Ammon's horn (tissue), 1 donor: ENCODE measurements at regions not wholly inside any gene's neighbourhood (a gene's known extent, or its start where the extent isn't known, plus 50 kb on each side); places are given as distances from the start of the nearest gene placed in this dataset.
"Not testable (repeated sequence)": the region's sequence is repeated elsewhere in the genome, so short reads cannot be mapped to it uniquely, and the experiment has no call there.

Source experiments
- DNase-seq: peaks from one replicate; pipeline ENCODE4 v3.0.0-alpha.2; 2016; ENCODE audit warnings: low spot score

GRCh38 chr1:104467590-104467989 lies 717.9 kb downstream of the AMY1C start:
- DNase-seq = no peak

DNA sequence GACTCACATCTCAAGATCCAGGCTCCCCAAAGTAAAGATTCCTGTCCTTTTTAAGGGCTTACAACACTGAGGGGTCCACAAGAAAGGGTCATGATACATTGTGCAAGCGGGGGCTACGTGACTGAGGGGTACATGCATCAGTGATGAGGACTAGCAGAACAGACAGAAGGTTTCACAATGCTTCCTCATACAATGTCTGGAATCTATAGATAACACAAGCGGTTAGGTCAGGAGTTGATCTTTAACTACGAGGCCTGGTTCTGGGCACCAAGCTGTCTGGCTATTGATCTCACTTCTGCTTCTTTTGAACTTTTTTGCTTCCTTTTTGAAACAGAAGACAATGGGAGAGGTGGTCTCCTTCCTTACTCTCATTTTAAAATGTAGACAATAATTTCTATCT lies 718.6 kb downstream of the AMY1C start:
- DNase-seq = no peak

GRCh38 chr1:104476126-104476525 lies 726.4 kb downstream of the AMY1C start:
- no peak for DNase-seq

DNA sequence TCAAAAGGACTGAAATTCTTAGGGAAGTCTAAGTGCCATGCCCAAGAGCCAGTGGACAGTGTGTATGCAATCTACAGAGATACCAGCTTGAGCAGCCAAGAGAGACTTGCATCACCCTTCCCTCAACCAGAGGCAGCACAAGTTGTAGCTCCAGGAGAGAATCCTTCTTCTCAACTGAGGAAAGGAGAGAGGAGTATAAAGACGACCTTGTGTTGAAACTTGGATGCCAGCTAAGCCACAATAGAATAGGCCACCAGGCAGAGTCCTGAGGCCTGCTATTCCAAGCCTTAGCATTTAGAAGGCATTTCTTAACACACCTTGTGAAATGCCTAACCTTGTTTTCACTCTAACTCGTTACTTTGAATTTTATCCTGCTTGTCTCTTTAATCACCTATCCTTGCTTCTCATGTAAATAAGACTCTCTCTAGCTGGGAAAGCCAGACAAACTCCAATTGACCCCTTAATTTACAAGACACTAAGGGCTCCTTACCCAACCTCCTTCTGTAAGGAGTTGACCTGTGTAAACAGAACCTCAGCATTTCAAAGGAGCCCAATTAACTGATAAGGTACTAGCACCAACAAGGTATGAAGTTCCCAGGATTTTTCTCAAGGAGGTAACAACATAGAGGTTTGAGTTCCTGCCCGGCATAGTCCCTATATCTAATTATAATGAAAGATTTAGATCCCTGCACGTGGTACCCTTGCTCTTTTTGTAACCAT lies 738.8 kb downstream of the AMY1C start:
- DNase-seq = no peak

- DNase-seq = no peak
Measured at GRCh38 chr1:104526158-104526795, 776.6 kb downstream of the AMY1C start.

DNA sequence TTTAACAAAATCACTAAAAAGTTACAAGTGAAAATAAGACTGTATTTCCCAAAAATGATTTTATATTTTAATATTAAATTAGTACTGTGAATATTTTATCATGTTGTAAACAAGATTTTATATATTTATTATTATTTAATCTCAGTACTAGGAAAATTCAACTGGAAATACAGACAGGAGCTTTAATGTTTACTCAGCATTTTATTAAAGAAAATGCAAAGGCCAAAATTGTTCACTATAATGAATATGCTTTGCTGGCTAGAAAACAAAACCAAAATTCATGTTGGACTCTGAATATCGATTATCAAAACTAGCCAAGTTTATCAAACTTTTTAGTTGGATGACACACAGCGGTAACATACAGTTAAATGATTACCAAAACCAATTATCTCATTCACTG lies 782.3 kb downstream of the AMY1C start:
- no peak for DNase-seq

- DNase-seq = no peak
Measured at GRCh38 chr1:104574620-104575019, 824.9 kb downstream of the AMY1C start.

- DNase-seq = no peak
Measured at GRCh38 chr1:104592926-104593325, 843.2 kb downstream of the AMY1C start.

DNA sequence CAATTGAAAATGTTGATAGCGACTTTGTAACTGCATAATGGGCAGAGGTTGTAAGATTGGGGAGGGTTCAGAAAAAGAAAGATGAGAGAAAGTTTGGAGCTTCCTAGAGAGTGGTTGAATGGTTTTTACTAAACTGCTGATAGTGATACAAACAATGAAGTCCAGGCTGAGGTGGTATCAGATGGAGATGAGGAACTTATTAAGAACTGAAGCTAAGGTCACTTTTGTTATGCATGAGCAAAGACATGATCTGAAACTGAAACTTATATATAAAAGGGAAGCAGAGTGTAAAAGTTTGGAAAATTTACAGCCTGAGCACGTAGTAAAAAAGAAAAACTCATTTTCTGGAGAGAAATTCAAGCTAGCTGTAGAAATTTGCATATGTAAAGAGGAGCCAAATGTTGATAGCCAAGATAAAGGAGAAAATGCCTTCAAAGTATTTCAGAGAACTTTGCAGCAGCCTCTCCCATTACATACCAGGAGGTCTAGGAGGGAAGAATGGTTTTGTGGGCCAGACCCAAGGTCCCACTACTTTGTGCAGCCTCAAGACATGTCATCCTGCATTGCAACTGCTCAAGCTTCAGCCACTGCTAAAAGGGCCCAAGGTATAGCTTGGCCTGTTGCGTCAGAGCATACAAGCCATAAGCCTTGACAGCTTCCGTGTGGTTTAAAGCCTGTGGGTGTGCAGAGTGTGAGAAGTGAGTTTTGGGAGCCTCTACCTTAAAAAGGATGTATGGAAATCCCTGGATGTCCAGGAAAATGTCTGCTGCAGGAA lies 843.9 kb downstream of the AMY1C start:
- DNase-seq = peak; percentile 3

GRCh38 chr1:104617474-104617873 lies 867.8 kb downstream of the AMY1C start:
- DNase-seq = no peak

GRCh38 chr1:104621221-104621620 lies 871.5 kb downstream of the AMY1C start:
- no peak for DNase-seq

GRCh38 chr1:104624538-104624937 lies 874.8 kb downstream of the AMY1C start:
- no peak for DNase-seq

GRCh38 chr1:104629589-104629988 lies 879.9 kb downstream of the AMY1C start:
- no peak for DNase-seq

DNA sequence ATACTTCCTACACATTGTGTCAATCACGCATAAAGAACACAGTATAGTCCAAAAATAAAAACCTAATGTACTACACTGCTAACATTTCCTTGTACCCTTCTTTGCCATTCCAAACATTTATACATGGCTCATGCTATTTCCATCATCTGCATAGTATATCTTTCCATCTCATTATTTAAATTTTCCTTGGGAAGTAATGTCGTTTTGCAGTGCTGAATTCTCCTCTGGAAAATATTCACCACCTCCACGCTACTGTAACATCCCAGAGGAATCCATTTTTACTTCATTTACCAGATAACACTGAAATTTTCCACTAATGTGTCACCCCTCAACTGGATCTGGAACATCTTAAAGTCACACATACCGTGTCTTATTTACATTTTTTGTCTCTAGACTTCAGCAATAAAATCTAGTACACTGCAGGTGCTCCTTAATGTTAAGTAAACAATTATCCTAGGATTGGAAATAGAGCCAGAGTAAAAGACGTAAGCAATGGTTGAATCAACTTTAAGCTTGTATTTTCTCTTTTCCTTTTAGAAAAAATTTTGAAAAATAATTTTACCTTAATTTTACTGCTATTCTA lies 881.0 kb downstream of the AMY1C start:
- no peak for DNase-seq

DNA sequence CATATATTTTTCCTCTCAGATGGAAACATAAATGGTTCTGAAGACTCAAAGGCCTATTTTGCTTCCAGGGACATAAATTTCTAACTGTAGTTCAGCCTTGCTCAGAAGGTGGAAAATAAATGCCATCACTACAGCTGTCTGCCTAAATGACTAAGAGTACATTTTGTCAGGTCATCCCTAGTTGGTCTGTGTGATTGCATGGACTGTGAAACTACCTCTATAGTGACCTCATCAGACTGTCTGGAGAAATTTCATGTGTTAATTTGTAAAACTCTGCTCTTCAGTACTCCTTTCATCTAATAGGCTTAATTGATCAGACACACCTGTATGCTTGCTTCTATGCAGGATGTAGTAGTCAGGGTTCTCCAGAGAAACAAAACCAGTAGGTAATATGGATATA lies 886.9 kb downstream of the AMY1C start:
- no peak for DNase-seq

- no peak for DNase-seq
Measured at GRCh38 chr1:104646233-104646632, 896.5 kb downstream of the AMY1C start.

DNA sequence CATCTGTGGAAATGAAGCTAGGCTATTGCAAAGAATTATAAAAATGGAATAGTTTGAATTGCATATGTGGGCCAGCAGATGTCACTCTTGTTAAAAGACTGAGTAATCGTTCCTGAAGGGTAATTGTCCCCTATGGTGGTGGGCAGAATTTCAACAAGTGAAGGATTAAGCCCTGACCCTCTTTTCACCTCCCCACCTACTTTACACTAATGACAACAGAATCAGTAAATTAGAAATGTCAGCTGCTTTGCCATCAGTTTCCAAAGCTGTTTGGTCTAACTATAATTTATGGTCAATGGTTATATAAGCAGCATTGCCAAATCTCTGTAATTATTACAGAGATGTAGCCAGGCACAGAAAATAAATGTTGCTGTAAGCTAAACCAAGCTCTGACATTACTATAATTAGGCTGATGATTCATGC lies 898.6 kb downstream of the AMY1C start:
- DNase-seq = peak; percentile 60

GRCh38 chr1:104664374-104664773 lies 914.7 kb downstream of the AMY1C start:
- DNase-seq = not testable (repeated sequence)

GRCh38 chr1:104665300-104665699 lies 915.6 kb downstream of the AMY1C start:
- DNase-seq = no peak

DNA sequence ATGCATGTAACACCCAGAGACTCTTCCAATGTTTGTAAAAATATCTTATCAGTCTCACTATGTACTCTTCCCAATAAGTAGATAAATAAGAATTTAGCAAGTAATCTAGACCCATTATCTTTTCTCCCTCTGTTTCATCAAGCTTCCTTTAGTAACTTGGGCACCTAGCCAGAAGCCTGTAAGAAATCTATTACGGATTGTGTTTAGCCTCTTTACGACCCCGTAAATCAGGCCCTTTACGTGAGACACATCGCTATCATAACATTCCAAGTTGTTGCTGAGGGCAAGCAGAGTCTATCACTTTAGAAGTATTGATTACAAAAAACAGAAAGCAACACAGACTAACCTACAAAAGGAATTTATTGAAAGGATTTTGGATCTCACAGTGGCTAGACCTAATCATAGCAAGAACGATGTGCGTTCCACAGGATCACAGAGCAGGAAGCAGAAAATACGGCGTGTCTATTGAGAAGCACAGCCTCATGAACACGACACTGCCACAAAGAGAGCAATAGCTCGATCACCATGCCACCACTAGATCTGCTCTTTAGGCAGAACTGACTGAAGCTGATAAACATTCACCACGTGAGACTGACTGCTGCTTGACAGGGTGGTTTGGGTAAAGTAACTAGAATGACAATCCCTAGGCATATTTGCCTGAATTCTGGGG lies 922.1 kb downstream of the AMY1C start:
- DNase-seq = no peak

- no peak for DNase-seq
Measured at GRCh38 chr1:104699433-104699832, 949.7 kb downstream of the AMY1C start.

GRCh38 chr1:104702731-104703130 lies 953.0 kb downstream of the AMY1C start:
- DNase-seq = no peak
